Natural killer cell (primary cell): ENCODE measurements at regions not wholly inside any gene's neighbourhood (a gene's known extent, or its start where the extent isn't known, plus 50 kb on each side); places are given as distances from the start of the nearest gene placed in this dataset.

Experiments used
- ATAC-seq, 3 donors: fragments of 150-1000 bp in 2 of 3; fragments of 200-7000 bp in 1 of 3; cut with Tn5 transposase; 1 replicate in 1 of 3; 2 replicates in 2 of 3; pipeline ENCODE4 v1.10.0; 2021; ENCODE audit warnings: mild to moderate bottlenecking in 2 of 3, moderate library complexity in 2 of 3
- DNase-seq, 2 donors: peaks; one replicate each; pipeline versions ENCODE4 v3.0.0 to v3.0.0-alpha.2; 2013 to 2021; ENCODE audit warnings: mixed read lengths in 1 of 2
- H3K27ac ChIP-seq: one replicate; pipeline ENCODE4 v1.5.1; 2013; ENCODE audit warnings: mild to moderate bottlenecking, low read length
- H3K27me3 ChIP-seq: one replicate; pipeline ENCODE4 v1.6.1; 2013; ENCODE audit warnings: low read length; ENCODE audit not compliant: control insufficient read depth, insufficient read depth
- H3K36me3 ChIP-seq: one replicate; pipeline ENCODE4 v1.6.1; 2013; ENCODE audit warnings: low read length; ENCODE audit not compliant: control insufficient read depth, insufficient read depth
- H3K4me1 ChIP-seq: one replicate; pipeline ENCODE4 v1.6.1; 2013; ENCODE audit warnings: low read length; ENCODE audit not compliant: control insufficient read depth, insufficient read depth
- H3K4me3 ChIP-seq: one replicate; pipeline ENCODE4 v1.5.1; 2013; ENCODE audit warnings: low read length
- H3K9me3 ChIP-seq: one replicate; pipeline ENCODE4 v1.6.1; 2013; ENCODE audit warnings: low read length; ENCODE audit not compliant: control insufficient read depth, insufficient read depth
- H3K27ac Mint-ChIP-seq, 2 donors: one replicate each; pipeline ENCODE4 v1.8.0; 2022; ENCODE audit warnings: mild to moderate bottlenecking in 2 of 2, mixed read lengths in 2 of 2, moderate library complexity in 1 of 2
- H3K27me3 Mint-ChIP-seq, 2 donors: one replicate each; pipeline ENCODE4 v1.8.0; 2022; ENCODE audit warnings: low read depth in 2 of 2, mixed read lengths in 2 of 2
- H3K36me3 Mint-ChIP-seq: one replicate; pipeline ENCODE4 v1.8.0; 2022; ENCODE audit warnings: mixed read lengths
- H3K4me1 Mint-ChIP-seq, 2 donors: one replicate each; pipeline ENCODE4 v1.8.0; 2022; ENCODE audit warnings: mixed read lengths in 2 of 2
- H3K4me3 Mint-ChIP-seq: one replicate; pipeline ENCODE4 v1.8.0; 2022; ENCODE audit warnings: mild to moderate bottlenecking, moderate library complexity, mixed read lengths
- H3K9me3 Mint-ChIP-seq, 2 donors: one replicate each; pipeline ENCODE4 v1.8.0; 2022; ENCODE audit warnings: mixed read lengths in 2 of 2
- WGBS: methylation state at CpG from one replicate; pipeline ENCODE4 v1.1.7; 2013; ENCODE audit warnings: missing lambda C conversion rate; ENCODE audit not compliant: insufficient coverage; 5-methylcytosine and 5-hydroxymethylcytosine counted together
- intact Hi-C: fragments of 100-400 bp; cut with micrococcal nuclease; formaldehyde crosslinking; loops from one replicate; pipeline ENCODE4 v1.14.2; 2022
- TF ChIP-seq, protein P1 (sequence below): fragments of 200-600 bp; IDR thresholded peaks from one replicate; pipeline ENCODE4 v1.8.0; 2022; ENCODE audit warnings: antibody characterized with exemption

GRCh38 chr9:21551401-21551800, 69.3 kb upstream of the IFNE start:
- H3K4me3 Mint-ChIP-seq, result no peak overlapping the region
- H3K27ac Mint-ChIP-seq, result no peak overlapping the region
- DNase-seq (no peak), ATAC-seq (no peak)
- no peaks in the 10 kb centered on the region for H3K9me3 Mint-ChIP-seq
- H3K4me1 ChIP-seq, result no peaks in the 10 kb centered on the region
- no peak overlapping the region for H3K4me3 ChIP-seq
- H3K36me3 ChIP-seq, result no peaks in the 10 kb centered on the region
- WGBS, result 91% methylated on average over 2 of the region's 2 CpGs
- TF ChIP-seq, protein P1, sequence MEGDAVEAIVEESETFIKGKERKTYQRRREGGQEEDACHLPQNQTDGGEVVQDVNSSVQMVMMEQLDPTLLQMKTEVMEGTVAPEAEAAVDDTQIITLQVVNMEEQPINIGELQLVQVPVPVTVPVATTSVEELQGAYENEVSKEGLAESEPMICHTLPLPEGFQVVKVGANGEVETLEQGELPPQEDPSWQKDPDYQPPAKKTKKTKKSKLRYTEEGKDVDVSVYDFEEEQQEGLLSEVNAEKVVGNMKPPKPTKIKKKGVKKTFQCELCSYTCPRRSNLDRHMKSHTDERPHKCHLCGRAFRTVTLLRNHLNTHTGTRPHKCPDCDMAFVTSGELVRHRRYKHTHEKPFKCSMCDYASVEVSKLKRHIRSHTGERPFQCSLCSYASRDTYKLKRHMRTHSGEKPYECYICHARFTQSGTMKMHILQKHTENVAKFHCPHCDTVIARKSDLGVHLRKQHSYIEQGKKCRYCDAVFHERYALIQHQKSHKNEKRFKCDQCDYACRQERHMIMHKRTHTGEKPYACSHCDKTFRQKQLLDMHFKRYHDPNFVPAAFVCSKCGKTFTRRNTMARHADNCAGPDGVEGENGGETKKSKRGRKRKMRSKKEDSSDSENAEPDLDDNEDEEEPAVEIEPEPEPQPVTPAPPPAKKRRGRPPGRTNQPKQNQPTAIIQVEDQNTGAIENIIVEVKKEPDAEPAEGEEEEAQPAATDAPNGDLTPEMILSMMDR, result no peak
- H3K4me1 Mint-ChIP-seq, result no peaks in the 10 kb centered on the region
- peaks cover 35 to 72% of the 10 kb centered on the region in 2 donors for H3K27me3 Mint-ChIP-seq
- intact Hi-C loops, result no loop called here
- H3K27ac ChIP-seq, result no peak overlapping the region
- H3K9me3 ChIP-seq, result no peaks in the 10 kb centered on the region
- H3K36me3 Mint-ChIP-seq, result no peaks in the 10 kb centered on the region
- H3K27me3 ChIP-seq, result peaks cover 34% of the 10 kb centered on the region

DNA sequence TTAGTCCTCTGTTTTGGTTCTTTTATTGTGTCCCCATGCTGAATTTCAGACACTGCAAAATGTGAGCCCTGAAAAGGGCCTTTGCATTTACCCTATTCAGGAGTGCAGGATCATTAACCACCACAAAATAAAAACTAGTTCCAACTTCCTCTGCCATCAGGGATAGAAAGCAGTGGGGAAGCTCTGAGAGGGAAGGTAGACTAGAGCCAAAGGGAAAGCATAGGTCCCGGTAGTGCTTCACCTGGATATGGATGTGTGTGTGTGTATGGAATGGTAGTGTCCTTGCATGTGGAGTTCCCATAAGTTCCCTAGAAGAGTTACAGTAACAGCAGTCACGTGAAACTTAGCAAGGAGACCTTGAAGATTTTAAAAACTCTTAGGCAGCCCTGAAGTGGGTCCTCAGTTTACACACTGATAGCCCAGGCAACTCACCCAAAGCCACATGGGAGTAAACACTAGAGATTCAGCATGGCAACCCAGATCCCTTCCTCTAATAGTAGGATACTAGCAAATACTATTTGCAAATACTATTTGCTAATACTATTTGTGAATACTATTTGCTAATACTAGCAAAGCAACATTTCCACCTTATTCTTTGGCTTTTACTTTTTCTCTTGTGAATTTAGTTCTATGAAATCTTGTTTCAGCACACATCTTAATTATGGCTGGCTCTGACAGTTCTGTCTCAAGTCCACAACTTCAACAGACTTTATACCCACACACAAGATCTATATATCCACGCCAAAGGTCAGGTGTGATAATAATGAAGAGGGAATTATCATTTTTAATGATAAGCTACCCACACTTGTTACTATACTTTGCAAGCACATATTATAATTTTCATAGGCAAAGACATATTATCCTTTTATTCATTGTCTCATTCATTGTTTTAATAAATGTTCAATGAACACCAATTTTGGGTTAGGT, 70.4 kb upstream of the IFNE start:
- no peak overlapping the region for H3K27ac Mint-ChIP-seq
- DNase-seq, result no peak
- H3K36me3 Mint-ChIP-seq, result no peaks in the 10 kb centered on the region
- Histone ChIP-seq H3K9me3 (no peaks in the 10 kb centered on the region), H3K4me3 (no peak overlapping the region), H3K36me3 (no peaks in the 10 kb centered on the region), H3K27ac (no peak overlapping the region), H3K27me3 (peaks cover 42% of the 10 kb centered on the region), H3K4me1 (no peaks in the 10 kb centered on the region)
- no peak overlapping the region for H3K4me3 Mint-ChIP-seq
- H3K9me3 Mint-ChIP-seq, result no peaks in the 10 kb centered on the region
- TF ChIP-seq, protein P1, result no peak
- ATAC-seq, result no peak
- peaks cover 43 to 72% of the 10 kb centered on the region in 2 donors for H3K27me3 Mint-ChIP-seq
- 84% methylated on average over 2 of the region's 3 CpGs for WGBS
- intact Hi-C loops, result no loop called here
- no peaks in the 10 kb centered on the region for H3K4me1 Mint-ChIP-seq

- WGBS, result 100% methylated on average over 3 of the region's 3 CpGs
- H3K27me3 ChIP-seq, result peaks cover 49% of the 10 kb centered on the region
- intact Hi-C loops, result no loop called here
Observed at GRCh38 chr9:21553441-21553840, 71.3 kb upstream of the IFNE start.

More at GRCh38 chr9:21553441-21553840, 71.3 kb upstream of the IFNE start:
- TF ChIP-seq, protein P1, result no peak
- H3K9me3 ChIP-seq, result no peaks in the 10 kb centered on the region
- no peaks in the 10 kb centered on the region for H3K36me3 ChIP-seq
- H3K9me3 Mint-ChIP-seq, result no peaks in the 10 kb centered on the region
- H3K27ac Mint-ChIP-seq, result no peak overlapping the region
- H3K36me3 Mint-ChIP-seq, result no peaks in the 10 kb centered on the region
- peaks cover 1% of the 10 kb centered on the region for H3K4me1 ChIP-seq
- no peak overlapping the region for H3K4me3 Mint-ChIP-seq
- H3K4me3 ChIP-seq, result no peak overlapping the region
- DNase-seq, result no peak
- peaks cover under 1 to 3% of the 10 kb centered on the region in 2 donors for H3K4me1 Mint-ChIP-seq
- no peak overlapping the region for H3K27ac ChIP-seq
- ATAC-seq, result no peak
- peaks cover 46 to 72% of the 10 kb centered on the region in 2 donors for H3K27me3 Mint-ChIP-seq
